Sigmoid colon (tissue), 6 donors: ENCODE measurements at regions not wholly inside any gene's neighbourhood (a gene's known extent, or its start where the extent isn't known, plus 50 kb on each side); places are given as distances from the start of the nearest gene placed in this dataset.

ENCODE experiments used
- DNase-seq: peaks from one replicate; pipeline ENCODE4 v3.0.0-alpha.2; 2019
- H3K27ac ChIP-seq, 4 donors: fragments of 200-600 bp; sonication (generic); one replicate each; pipeline ENCODE4 v1.5.1; 2016 to 2019; ENCODE audit warnings: mild to moderate bottlenecking in 1 of 4
- H3K27me3 ChIP-seq, 3 donors: fragments of 200-600 bp; sonication (generic); one replicate each; pipeline ENCODE4 v1.5.1; 2019; ENCODE audit warnings: mild to moderate bottlenecking in 1 of 3
- H3K36me3 ChIP-seq, 4 donors: fragments of 200-600 bp; sonication (generic); one replicate each; pipeline ENCODE4 v1.5.1; 2016 to 2019
- H3K4me1 ChIP-seq, 4 donors: fragments of 200-600 bp; sonication (generic); one replicate each; pipeline ENCODE4 v1.5.1; 2017 to 2019
- H3K4me3 ChIP-seq, 4 donors: fragments of 200-600 bp; sonication (generic); one replicate each; pipeline ENCODE4 v1.5.1; 2017 to 2019; ENCODE audit warnings: mild to moderate bottlenecking in 2 of 4, moderate library complexity in 1 of 4
- H3K9me3 ChIP-seq, 4 donors: fragments of 200-600 bp in 3 of 4; sonication (generic) in 3 of 4; one replicate each; pipeline versions ENCODE4 v1.5.1 to v1.6.1; 2013 to 2019
- EP300 ChIP-seq, 4 donors: sonication (generic); formaldehyde crosslinking; IDR thresholded peaks; one replicate each; pipeline ENCODE4 v1.6.1; 2017; ENCODE audit warnings: antibody characterized with exemption in 4 of 4
- POLR2A ChIP-seq, 2 donors: fragments of 450-650 bp; IDR thresholded peaks; one replicate each; pipeline ENCODE4 v1.6.1; 2016; ENCODE audit warnings: antibody characterized with exemption in 2 of 2, mild to moderate bottlenecking in 2 of 2, moderate library complexity in 2 of 2
- POLR2AphosphoS5 ChIP-seq, 4 donors: sonication (generic); formaldehyde crosslinking; IDR thresholded peaks; one replicate each; pipeline ENCODE4 v1.6.1; 2017; ENCODE audit warnings: antibody characterized with exemption in 4 of 4
- WGBS, 2 donors: extraction: QIAGEN DNeasy Blood & Tissue Kit; methylation state at CpG; one replicate each; pipeline ENCODE4 v1.1.7; 2013; 5-methylcytosine and 5-hydroxymethylcytosine counted together
- intact Hi-C: fragments of 100-400 bp; cut with DNase I; formaldehyde crosslinking; loops from one replicate; pipeline ENCODE4 v1.15.1; 2023
- TF ChIP-seq, protein P1 (sequence below), 4 experiments: fragments of 450-650 bp in 3 of 4; fragments of 200-600 bp in 1 of 4; IDR thresholded peaks; one replicate each; pipeline ENCODE4 v1.5.1; 2016 to 2019; ENCODE audit warnings: antibody characterized with exemption in 4 of 4, mild to moderate bottlenecking in 3 of 4, moderate library complexity in 2 of 4
- donor health status: healthy with polysubstance abuse.
- donor health status: healthy.

- no peak overlapping the region for H3K4me3 ChIP-seq
- no peaks in the 10 kb centered on the region for H3K9me3 ChIP-seq
- no peak for DNase-seq
- H3K27ac ChIP-seq = no peak overlapping the region
- H3K36me3 ChIP-seq = no peaks in the 10 kb centered on the region
- TF ChIP-seq POLR2A (IDR thresholded peaks at IDR 0.05) (no peak), EP300 (IDR thresholded peaks at IDR 0.05) (no peak), POLR2AphosphoS5 (IDR thresholded peaks at IDR 0.05) (no peak)
- TF ChIP-seq, protein P1, sequence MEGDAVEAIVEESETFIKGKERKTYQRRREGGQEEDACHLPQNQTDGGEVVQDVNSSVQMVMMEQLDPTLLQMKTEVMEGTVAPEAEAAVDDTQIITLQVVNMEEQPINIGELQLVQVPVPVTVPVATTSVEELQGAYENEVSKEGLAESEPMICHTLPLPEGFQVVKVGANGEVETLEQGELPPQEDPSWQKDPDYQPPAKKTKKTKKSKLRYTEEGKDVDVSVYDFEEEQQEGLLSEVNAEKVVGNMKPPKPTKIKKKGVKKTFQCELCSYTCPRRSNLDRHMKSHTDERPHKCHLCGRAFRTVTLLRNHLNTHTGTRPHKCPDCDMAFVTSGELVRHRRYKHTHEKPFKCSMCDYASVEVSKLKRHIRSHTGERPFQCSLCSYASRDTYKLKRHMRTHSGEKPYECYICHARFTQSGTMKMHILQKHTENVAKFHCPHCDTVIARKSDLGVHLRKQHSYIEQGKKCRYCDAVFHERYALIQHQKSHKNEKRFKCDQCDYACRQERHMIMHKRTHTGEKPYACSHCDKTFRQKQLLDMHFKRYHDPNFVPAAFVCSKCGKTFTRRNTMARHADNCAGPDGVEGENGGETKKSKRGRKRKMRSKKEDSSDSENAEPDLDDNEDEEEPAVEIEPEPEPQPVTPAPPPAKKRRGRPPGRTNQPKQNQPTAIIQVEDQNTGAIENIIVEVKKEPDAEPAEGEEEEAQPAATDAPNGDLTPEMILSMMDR (IDR thresholded peaks at IDR 0.05) = no peak
- no peaks in the 10 kb centered on the region for H3K27me3 ChIP-seq
- intact Hi-C loops = no loop called here
- 54 to 64% methylated on average over 2 of the region's 2 CpGs for WGBS, 2 donors
- no peaks in the 10 kb centered on the region for H3K4me1 ChIP-seq
Observed at GRCh38 chr5:165086465-165086864, 1581.0 kb downstream of the MAT2B start.

DNA sequence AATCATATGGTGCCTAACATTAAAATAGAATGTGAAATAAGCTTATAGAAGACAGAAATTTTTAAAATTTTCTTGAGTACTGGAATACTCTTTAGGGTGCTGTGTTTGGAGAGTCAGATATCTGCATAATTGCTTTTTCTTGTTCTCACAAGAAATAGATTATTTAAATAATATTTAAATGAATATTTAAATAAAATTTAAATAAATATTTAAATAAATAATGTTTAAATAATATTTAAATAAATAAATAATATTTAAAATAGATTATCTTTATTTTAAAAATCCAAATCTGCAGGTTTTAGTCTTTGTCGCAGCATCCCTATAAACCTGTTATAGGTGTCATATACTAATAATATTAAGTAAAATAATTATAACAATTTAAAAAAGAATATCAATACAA, 1589.4 kb downstream of the MAT2B start:
- no peaks in the 10 kb centered on the region for H3K9me3 ChIP-seq
- H3K27ac ChIP-seq = no peak overlapping the region
- intact Hi-C loops = no loop called here
- H3K27me3 ChIP-seq = no peaks in the 10 kb centered on the region
- H3K4me1 ChIP-seq = no peaks in the 10 kb centered on the region
- 92 to 97% methylated on average over 1 of the region's 1 CpG for WGBS, 2 donors
- DNase-seq = no peak
- TF ChIP-seq, protein P1 (IDR thresholded peaks at IDR 0.05) = no peak
- TF ChIP-seq POLR2AphosphoS5 (IDR thresholded peaks at IDR 0.05) (no peak), EP300 (IDR thresholded peaks at IDR 0.05) (no peak), POLR2A (IDR thresholded peaks at IDR 0.05) (no peak)
- H3K36me3 ChIP-seq = no peaks in the 10 kb centered on the region
- H3K4me3 ChIP-seq = no peak overlapping the region

GRCh38 chr5:165101709-165102108, 1596.3 kb downstream of the MAT2B start:
- Histone ChIP-seq H3K9me3 (no peaks in the 10 kb centered on the region), H3K27me3 (no peaks in the 10 kb centered on the region), H3K36me3 (no peaks in the 10 kb centered on the region), H3K4me1 (no peaks in the 10 kb centered on the region), H3K4me3 (no peak overlapping the region), H3K27ac (no peak overlapping the region)
- DNase-seq = no peak
- intact Hi-C loops = no loop called here
- TF ChIP-seq, protein P1 (IDR thresholded peaks at IDR 0.05) = no peak
- TF ChIP-seq POLR2A (IDR thresholded peaks at IDR 0.05) (no peak), POLR2AphosphoS5 (IDR thresholded peaks at IDR 0.05) (no peak), EP300 (IDR thresholded peaks at IDR 0.05) (no peak)
- WGBS, 2 donors = 80 to 93% methylated on average over 3 of the region's 3 CpGs

- Histone ChIP-seq H3K9me3 (no peaks in the 10 kb centered on the region), H3K36me3 (no peaks in the 10 kb centered on the region), H3K27ac (no peak overlapping the region), H3K27me3 (no peaks in the 10 kb centered on the region), H3K4me3 (no peak overlapping the region), H3K4me1 (no peaks in the 10 kb centered on the region)
- TF ChIP-seq POLR2A (IDR thresholded peaks at IDR 0.05) (no peak), POLR2AphosphoS5 (IDR thresholded peaks at IDR 0.05) (no peak), EP300 (IDR thresholded peaks at IDR 0.05) (no peak)
- TF ChIP-seq, protein P1 (IDR thresholded peaks at IDR 0.05) = no peak
- 57 to 64% methylated on average over 4 of the region's 4 CpGs for WGBS, 2 donors
- intact Hi-C loops = no loop called here
- no peak for DNase-seq
Observed at GRCh38 chr5:165104611-165105010, 1599.2 kb downstream of the MAT2B start.

- H3K9me3 ChIP-seq = no peaks in the 10 kb centered on the region
- intact Hi-C loops = no loop called here
Observed at GRCh38 chr5:165108809-165109208, 1603.4 kb downstream of the MAT2B start.

More at GRCh38 chr5:165108809-165109208, 1603.4 kb downstream of the MAT2B start:
- Histone ChIP-seq H3K27me3 (no peaks in the 10 kb centered on the region), H3K36me3 (no peaks in the 10 kb centered on the region), H3K4me1 (no peaks in the 10 kb centered on the region), H3K4me3 (no peak overlapping the region), H3K27ac (no peak overlapping the region)
- 51 to 62% methylated on average over 3 of the region's 3 CpGs for WGBS, 2 donors
- TF ChIP-seq, protein P1 (IDR thresholded peaks at IDR 0.05) = no peak
- TF ChIP-seq EP300 (IDR thresholded peaks at IDR 0.05) (no peak), POLR2A (IDR thresholded peaks at IDR 0.05) (no peak), POLR2AphosphoS5 (IDR thresholded peaks at IDR 0.05) (no peak)
- DNase-seq = no peak
